ENCODE measurements at regions not wholly inside any gene's neighbourhood (a gene's known extent, or its start where the extent isn't known, plus 50 kb on each side); places are given as distances from the start of the nearest gene placed in this dataset.

DNA sequence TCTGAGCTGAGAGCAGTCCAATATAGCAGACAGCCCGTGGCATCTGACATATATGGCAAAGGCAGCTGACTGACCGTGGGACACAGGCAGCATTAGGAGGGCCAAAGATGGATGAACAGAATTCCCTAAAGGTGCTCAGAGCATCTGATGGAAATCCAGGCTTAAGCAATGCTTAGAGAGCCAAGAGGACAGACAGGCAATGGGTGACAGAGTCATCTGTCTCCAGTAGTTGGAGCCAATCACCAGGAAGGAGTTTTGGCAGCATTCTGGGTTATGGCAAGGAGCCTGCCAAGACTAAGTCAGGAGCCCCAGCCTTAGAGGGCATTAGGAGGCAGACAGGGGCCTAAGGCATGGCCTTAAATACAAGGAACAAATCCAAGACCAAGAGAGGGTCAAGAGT is 153.3 kb upstream of the USP9X start:
- TF ChIP-seq POLR2A (IDR thresholded peaks at IDR 0.05) = no peak
- TF ChIP-seq, protein P1, sequence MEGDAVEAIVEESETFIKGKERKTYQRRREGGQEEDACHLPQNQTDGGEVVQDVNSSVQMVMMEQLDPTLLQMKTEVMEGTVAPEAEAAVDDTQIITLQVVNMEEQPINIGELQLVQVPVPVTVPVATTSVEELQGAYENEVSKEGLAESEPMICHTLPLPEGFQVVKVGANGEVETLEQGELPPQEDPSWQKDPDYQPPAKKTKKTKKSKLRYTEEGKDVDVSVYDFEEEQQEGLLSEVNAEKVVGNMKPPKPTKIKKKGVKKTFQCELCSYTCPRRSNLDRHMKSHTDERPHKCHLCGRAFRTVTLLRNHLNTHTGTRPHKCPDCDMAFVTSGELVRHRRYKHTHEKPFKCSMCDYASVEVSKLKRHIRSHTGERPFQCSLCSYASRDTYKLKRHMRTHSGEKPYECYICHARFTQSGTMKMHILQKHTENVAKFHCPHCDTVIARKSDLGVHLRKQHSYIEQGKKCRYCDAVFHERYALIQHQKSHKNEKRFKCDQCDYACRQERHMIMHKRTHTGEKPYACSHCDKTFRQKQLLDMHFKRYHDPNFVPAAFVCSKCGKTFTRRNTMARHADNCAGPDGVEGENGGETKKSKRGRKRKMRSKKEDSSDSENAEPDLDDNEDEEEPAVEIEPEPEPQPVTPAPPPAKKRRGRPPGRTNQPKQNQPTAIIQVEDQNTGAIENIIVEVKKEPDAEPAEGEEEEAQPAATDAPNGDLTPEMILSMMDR (IDR thresholded peaks at IDR 0.05) = no peak
- no peak for TF ChIP-seq POLR2AphosphoS5 (IDR thresholded peaks at IDR 0.05; ENCODE audit: insufficient read depth in 1 of 2, low read depth in 1 of 2)
